ENCODE measurements at regions not wholly inside any gene's neighbourhood (a gene's known extent, or its start where the extent isn't known, plus 50 kb on each side); places are given as distances from the start of the nearest gene placed in this dataset.

DNA sequence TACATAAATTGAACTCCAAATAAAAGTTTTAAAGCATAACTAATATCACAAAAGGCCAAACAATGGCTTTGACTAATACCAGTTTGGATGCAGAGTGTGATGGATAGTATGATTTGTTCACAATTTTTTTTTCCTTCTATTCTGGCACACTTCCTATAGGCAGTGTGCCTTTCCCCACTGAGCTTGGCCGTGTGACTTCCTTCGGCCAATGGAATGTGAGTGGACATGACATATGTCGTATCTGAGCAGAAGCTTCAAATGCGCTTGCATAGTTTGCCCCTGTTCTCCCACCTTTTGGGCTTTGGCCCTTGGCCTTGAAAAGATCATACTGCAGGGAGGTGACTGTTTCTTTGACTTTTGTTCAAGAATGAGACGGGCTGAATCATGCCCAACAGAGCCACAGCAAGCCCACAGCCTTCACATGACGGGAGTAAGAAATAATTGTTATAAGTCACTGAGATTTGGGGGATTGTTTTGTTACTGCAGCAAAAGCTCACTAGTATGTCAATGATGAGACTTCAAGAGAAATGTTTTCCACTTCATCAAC, 279.9 kb upstream of the NEBL start:
- WGBS, 3 donors, result 73 to 85% (median 79%) methylated on average over 6 of the region's 6 CpGs
- H3K9me3 ChIP-seq (ENCODE audit: control insufficient read depth in 2 of 2, insufficient read depth in 1 of 2, low read depth in 1 of 2, low read length in 1 of 2), result peaks cover 0 to 11% of the 10 kb centered on the region in 2 donors
- no peak for FAIRE-seq
- H3K4me3 ChIP-seq (ENCODE audit: low read depth in 1 of 3, low read length in 3 of 3), result no peak overlapping the region
- no peak for DNase-seq
- no peak overlapping the region for H3K27ac ChIP-seq (ENCODE audit: low read depth in 1 of 3, low read length in 2 of 3)
- peaks cover 0 to 10% (median 0%) of the 10 kb centered on the region in 3 donors for H3K4me1 ChIP-seq (ENCODE audit: control insufficient read depth in 3 of 3, insufficient read depth in 2 of 3, low read depth in 1 of 3, low read length in 2 of 3)
- peaks cover 8 to 31% (median 16%) of the 10 kb centered on the region in 3 donors for H3K27me3 ChIP-seq (ENCODE audit: control insufficient read depth in 3 of 3, insufficient read depth in 3 of 3, low read length in 3 of 3)
- no peaks in the 10 kb centered on the region for H3K36me3 ChIP-seq (ENCODE audit: control insufficient read depth in 3 of 3, insufficient read depth in 2 of 3, low read depth in 1 of 3, low read length in 3 of 3)

DNA sequence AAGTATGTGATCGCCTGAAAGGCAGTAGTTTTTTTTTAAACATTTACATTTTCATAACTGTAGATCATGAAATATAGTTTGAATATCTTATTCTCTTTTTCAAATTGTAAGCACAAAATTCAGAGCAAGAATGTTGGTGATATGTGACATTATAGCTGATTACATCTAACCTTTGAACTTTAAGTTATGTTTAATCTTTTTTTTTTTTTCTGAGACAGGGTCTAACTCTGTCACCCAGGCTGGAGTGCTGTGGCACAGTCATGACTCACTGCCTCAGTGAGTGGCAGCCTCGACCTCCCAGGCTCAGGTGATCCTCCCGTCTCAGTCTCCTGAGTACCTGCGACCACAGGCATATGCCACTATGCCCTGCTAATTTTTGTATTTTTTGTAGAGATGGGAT, 278.7 kb upstream of the NEBL start:
- Histone ChIP-seq H3K27me3 (ENCODE audit: control insufficient read depth in 3 of 3, insufficient read depth in 3 of 3, low read length in 3 of 3) (peaks cover 8 to 37% (median 16%) of the 10 kb centered on the region in 3 donors), H3K27ac (ENCODE audit: low read depth in 1 of 3, low read length in 2 of 3) (no peak overlapping the region), H3K9me3 (ENCODE audit: control insufficient read depth in 2 of 2, insufficient read depth in 1 of 2, low read depth in 1 of 2, low read length in 1 of 2) (peaks cover 0 to 11% of the 10 kb centered on the region in 2 donors), H3K4me1 (ENCODE audit: control insufficient read depth in 3 of 3, insufficient read depth in 2 of 3, low read depth in 1 of 3, low read length in 2 of 3) (peaks cover 0 to 10% (median 0%) of the 10 kb centered on the region in 3 donors), H3K36me3 (ENCODE audit: control insufficient read depth in 3 of 3, insufficient read depth in 2 of 3, low read depth in 1 of 3, low read length in 3 of 3) (no peaks in the 10 kb centered on the region), H3K4me3 (ENCODE audit: low read depth in 1 of 3, low read length in 3 of 3) (no peak overlapping the region)
- FAIRE-seq (no peak), DNase-seq (no peak)
- 70 to 73% (median 70%) methylated on average over 4 of the region's 4 CpGs for WGBS, 3 donors

DNA sequence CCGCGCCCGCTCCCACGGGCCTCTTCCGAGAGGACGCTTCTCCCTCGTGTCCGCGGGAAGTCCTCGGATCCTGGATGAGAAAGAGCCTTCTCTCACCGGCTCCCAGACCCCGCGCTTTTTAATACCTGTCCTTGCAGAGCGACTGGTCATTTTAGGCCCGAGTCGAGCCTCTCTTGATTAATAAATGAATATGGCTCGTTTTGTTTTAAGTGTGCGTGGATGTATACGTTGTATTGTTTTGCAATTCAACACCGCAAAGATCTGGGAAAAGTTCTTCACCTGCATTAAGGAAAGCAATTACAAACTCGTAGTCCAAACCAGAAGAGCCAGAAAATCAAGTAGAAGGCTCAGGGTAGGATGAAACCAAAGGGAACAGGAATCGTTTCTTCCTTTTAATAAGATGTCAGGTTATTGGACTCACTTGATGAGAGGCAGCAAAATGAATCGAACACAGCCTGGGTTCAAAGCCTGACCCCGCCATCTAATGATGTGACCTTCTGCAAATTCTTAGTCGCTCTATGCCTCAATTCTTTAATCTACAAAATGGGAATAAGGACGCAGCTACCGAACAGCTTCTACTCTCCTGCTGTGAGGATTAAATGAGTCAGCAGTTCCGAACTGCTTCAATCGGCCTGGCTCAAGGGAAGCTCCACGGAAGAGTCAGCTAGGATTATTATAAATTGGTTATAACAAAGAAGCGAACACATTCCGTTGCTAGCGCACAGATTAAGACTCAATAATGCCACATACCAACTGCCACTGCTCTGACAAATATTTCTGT, 277.8 kb upstream of the NEBL start:
- no peak overlapping the region for H3K27ac ChIP-seq (ENCODE audit: low read depth in 1 of 3, low read length in 2 of 3)
- H3K9me3 ChIP-seq (ENCODE audit: control insufficient read depth in 2 of 2, insufficient read depth in 1 of 2, low read depth in 1 of 2, low read length in 1 of 2), result peaks cover 0 to 10% of the 10 kb centered on the region in 2 donors
- H3K4me1 ChIP-seq (ENCODE audit: control insufficient read depth in 3 of 3, insufficient read depth in 2 of 3, low read depth in 1 of 3, low read length in 2 of 3), result peaks cover 0 to 18% (median 0%) of the 10 kb centered on the region in 3 donors
- no peak for FAIRE-seq
- 29 to 31% (median 30%) methylated on average over 33 of the region's 33 CpGs for WGBS, 3 donors
- no peak for DNase-seq
- peaks cover 8 to 37% (median 16%) of the 10 kb centered on the region in 3 donors for H3K27me3 ChIP-seq (ENCODE audit: control insufficient read depth in 3 of 3, insufficient read depth in 3 of 3, low read length in 3 of 3)
- H3K4me3 ChIP-seq (ENCODE audit: low read depth in 1 of 3, low read length in 3 of 3), result peak overlapping the region in 2 of 3 donors; percentile 36 to 55
- no peaks in the 10 kb centered on the region for H3K36me3 ChIP-seq (ENCODE audit: control insufficient read depth in 3 of 3, insufficient read depth in 2 of 3, low read depth in 1 of 3, low read length in 3 of 3)

GRCh38 chr10:21173802-21174714, 276.9 kb upstream of the NEBL start:
- 1 to 2% (median 1%) methylated on average over 37 to 107 of the region's 107 CpGs for WGBS, 3 donors
- Histone ChIP-seq H3K4me3 (ENCODE audit: low read depth in 1 of 3, low read length in 3 of 3) (peak overlapping the region; percentile 41 to 55 (median 47)), H3K36me3 (ENCODE audit: control insufficient read depth in 3 of 3, insufficient read depth in 2 of 3, low read depth in 1 of 3, low read length in 3 of 3) (no peaks in the 10 kb centered on the region), H3K4me1 (ENCODE audit: control insufficient read depth in 3 of 3, insufficient read depth in 2 of 3, low read depth in 1 of 3, low read length in 2 of 3) (peaks cover 0 to 18% (median 0%) of the 10 kb centered on the region in 3 donors), H3K27me3 (ENCODE audit: control insufficient read depth in 3 of 3, insufficient read depth in 3 of 3, low read length in 3 of 3) (peaks cover 8 to 37% (median 16%) of the 10 kb centered on the region in 3 donors), H3K27ac (ENCODE audit: low read depth in 1 of 3, low read length in 2 of 3) (no peak overlapping the region), H3K9me3 (ENCODE audit: control insufficient read depth in 2 of 2, insufficient read depth in 1 of 2, low read depth in 1 of 2, low read length in 1 of 2) (peaks cover 0 to 1% of the 10 kb centered on the region in 2 donors)
- FAIRE-seq, result no peak
- peak; percentile 37 to 73 for DNase-seq

DNA sequence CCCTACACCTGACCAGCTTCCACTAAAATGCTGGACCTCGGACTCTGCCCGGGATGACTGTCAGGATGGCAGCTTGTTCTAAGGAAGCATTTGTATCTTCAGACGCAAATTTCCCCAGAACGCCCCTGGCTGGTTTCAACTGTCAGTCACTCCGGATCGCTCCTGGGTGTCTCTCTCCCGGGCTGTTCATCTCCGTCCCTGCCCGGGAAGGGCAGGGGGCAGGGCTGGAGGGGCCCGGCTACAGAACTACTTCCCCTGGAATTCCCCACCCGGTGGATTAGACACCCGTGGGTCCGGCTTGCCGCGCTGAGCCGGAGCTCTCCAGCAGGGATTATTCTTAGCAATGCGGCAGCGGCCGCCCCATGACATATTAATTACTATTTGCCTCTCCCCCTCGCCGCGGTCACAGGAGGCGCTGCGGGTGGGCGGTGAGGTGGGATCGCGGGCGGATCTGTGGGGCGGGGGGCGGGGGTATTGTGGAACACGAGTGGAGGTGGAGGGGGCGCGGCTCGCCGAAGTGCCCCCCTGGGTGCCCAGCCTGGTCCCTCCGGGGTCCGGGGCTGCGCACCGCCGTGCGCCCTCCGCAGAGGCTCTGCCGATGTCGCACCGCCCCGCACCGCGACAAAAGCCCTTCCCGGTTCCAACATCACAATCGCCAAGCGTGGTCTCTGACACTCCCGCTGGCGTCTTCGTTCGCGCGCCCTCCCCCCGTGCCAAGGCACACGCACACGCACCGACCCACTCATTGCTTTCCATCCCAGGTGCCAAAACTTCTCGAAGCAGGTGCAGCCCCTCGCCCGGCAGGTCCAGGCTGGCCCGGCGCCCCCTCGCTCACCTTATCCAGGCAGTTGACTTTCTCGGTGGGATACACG, 276.1 kb upstream of the NEBL start:
- Histone ChIP-seq H3K9me3 (ENCODE audit: control insufficient read depth in 2 of 2, insufficient read depth in 1 of 2, low read depth in 1 of 2, low read length in 1 of 2) (no peaks in the 10 kb centered on the region), H3K27ac (ENCODE audit: low read depth in 1 of 3, low read length in 2 of 3) (no peak overlapping the region), H3K4me1 (ENCODE audit: control insufficient read depth in 3 of 3, insufficient read depth in 2 of 3, low read depth in 1 of 3, low read length in 2 of 3) (peaks cover 0 to 18% (median 0%) of the 10 kb centered on the region in 3 donors), H3K27me3 (ENCODE audit: control insufficient read depth in 3 of 3, insufficient read depth in 3 of 3, low read length in 3 of 3) (peaks cover 8 to 37% (median 16%) of the 10 kb centered on the region in 3 donors), H3K4me3 (ENCODE audit: low read depth in 1 of 3, low read length in 3 of 3) (peak overlapping the region; percentile 41 to 55 (median 47)), H3K36me3 (ENCODE audit: control insufficient read depth in 3 of 3, insufficient read depth in 2 of 3, low read depth in 1 of 3, low read length in 3 of 3) (no peaks in the 10 kb centered on the region)
- peak in 1 of 2 donors; percentile 44 for DNase-seq
- FAIRE-seq, result no peak
- WGBS, 3 donors, result 1 to 3% (median 1%) methylated on average over 63 to 69 of the region's 69 CpGs

DNA sequence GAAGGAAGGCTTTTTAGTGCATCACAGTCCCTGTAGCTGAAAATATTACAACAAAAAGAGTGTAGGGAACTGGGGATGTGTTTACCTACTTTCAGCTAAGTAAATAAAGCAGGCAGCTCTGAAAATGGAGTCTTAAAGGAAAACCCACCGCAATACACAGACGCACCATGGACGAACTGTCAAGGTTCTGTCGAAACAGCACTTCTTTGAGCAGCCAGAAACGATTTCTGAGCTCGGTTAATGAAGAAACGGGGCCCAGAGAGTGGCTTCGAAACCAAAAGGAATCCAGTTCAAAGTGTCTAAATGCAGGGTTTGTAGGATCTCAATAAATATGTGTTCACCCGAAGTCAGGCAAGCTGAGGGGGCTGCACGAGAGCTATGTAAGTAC, 275.4 kb upstream of the NEBL start:
- WGBS, 3 donors, result 29 to 35% (median 33%) methylated on average over 10 of the region's 10 CpGs
- FAIRE-seq, result no peak
- no peak overlapping the region for H3K27ac ChIP-seq (ENCODE audit: low read depth in 1 of 3, low read length in 2 of 3)

DNA sequence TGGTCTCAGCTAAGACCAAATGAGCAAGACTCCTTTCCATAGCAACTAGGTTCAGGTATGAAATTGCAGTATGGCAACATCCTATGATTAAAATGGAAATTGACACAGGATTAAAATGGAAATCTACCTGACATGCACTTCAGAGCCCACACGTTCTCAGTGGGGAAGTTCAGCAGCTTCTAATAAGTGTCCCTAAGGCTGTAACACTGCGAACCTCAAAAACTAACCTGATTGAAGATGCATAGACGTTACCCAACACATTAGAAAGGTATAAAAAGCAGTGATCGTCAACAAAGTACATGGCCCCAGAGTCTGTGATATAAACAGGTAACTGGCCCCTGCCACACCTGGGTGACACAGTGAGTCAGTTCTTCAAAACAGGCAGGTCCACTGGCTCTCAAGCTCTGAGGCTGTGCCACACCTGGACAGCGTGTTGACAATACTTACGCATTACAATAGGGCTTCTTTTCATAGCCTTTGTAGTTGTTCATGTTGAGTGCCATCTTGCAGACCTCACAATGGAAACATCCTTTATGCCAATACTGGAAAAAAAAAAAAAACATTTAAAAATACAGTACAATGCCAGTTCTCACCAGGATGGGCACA, 274.9 kb upstream of the NEBL start:
- no peak for DNase-seq
- Histone ChIP-seq H3K4me3 (ENCODE audit: low read depth in 1 of 3, low read length in 3 of 3) (no peak overlapping the region), H3K27ac (ENCODE audit: low read depth in 1 of 3, low read length in 2 of 3) (no peak overlapping the region), H3K36me3 (ENCODE audit: control insufficient read depth in 3 of 3, insufficient read depth in 2 of 3, low read depth in 1 of 3, low read length in 3 of 3) (no peaks in the 10 kb centered on the region), H3K27me3 (ENCODE audit: control insufficient read depth in 3 of 3, insufficient read depth in 3 of 3, low read length in 3 of 3) (peaks cover 8 to 37% (median 16%) of the 10 kb centered on the region in 3 donors), H3K9me3 (ENCODE audit: control insufficient read depth in 2 of 2, insufficient read depth in 1 of 2, low read depth in 1 of 2, low read length in 1 of 2) (no peaks in the 10 kb centered on the region), H3K4me1 (ENCODE audit: control insufficient read depth in 3 of 3, insufficient read depth in 2 of 3, low read depth in 1 of 3, low read length in 2 of 3) (peaks cover 0 to 18% (median 0%) of the 10 kb centered on the region in 3 donors)
- 75 to 81% (median 78%) methylated on average over 6 of the region's 6 CpGs for WGBS, 3 donors
- no peak for FAIRE-seq

More for the DNA sequence above, 275.4 kb upstream of the NEBL start:
- no peak for DNase-seq
- H3K36me3 ChIP-seq (ENCODE audit: control insufficient read depth in 3 of 3, insufficient read depth in 2 of 3, low read depth in 1 of 3, low read length in 3 of 3), result no peaks in the 10 kb centered on the region
- no peaks in the 10 kb centered on the region for H3K9me3 ChIP-seq (ENCODE audit: control insufficient read depth in 2 of 2, insufficient read depth in 1 of 2, low read depth in 1 of 2, low read length in 1 of 2)
- H3K4me3 ChIP-seq (ENCODE audit: low read depth in 1 of 3, low read length in 3 of 3), result peak overlapping the region in 1 of 3 donors; percentile 33
- peaks cover 8 to 37% (median 16%) of the 10 kb centered on the region in 3 donors for H3K27me3 ChIP-seq (ENCODE audit: control insufficient read depth in 3 of 3, insufficient read depth in 3 of 3, low read length in 3 of 3)
- peaks cover 0 to 18% (median 0%) of the 10 kb centered on the region in 3 donors for H3K4me1 ChIP-seq (ENCODE audit: control insufficient read depth in 3 of 3, insufficient read depth in 2 of 3, low read depth in 1 of 3, low read length in 2 of 3)

Data from small intestine (tissue), 7 donors.